AG04450 (cell line): ENCODE measurements at regions not wholly inside any gene's neighbourhood (a gene's known extent, or its start where the extent isn't known, plus 50 kb on each side); places are given as distances from the start of the nearest gene placed in this dataset.

ENCODE experiments used
- CTCF ChIA-PET: fragments of 300-600, 350-600 bp; formaldehyde crosslinking; extraction: SDS; loops from one replicate; lab custom pipeline; 2022; ENCODE audit warnings: antibody characterized with exemption, inconsistent platforms; lab: Charles Lee
- POLR2A ChIA-PET: fragments of 350-600 bp; formaldehyde crosslinking; extraction: SDS; loops from one replicate; lab custom pipeline; 2021; ENCODE audit warnings: antibody characterized with exemption, inconsistent platforms; lab: Yijun Ruan, JAX
- DNase-seq: peaks from one replicate; pipeline ENCODE4 v3.0.0-alpha.2; 2011; ENCODE audit warnings: low read depth, low spot score
- H3K27ac ChIP-seq: one replicate; pipeline ENCODE4 v1.5.1; 2012; ENCODE audit warnings: low read depth, low read length, control low read depth
- H3K27me3 ChIP-seq: one replicate; pipeline ENCODE4 v1.6.0; 2012; ENCODE audit warnings: low read length; ENCODE audit not compliant: control insufficient read depth, insufficient read depth
- H3K4me3 ChIP-seq: 2 replicates; pipeline ENCODE4 v1.5.1; 2011; ENCODE audit warnings: mild to moderate bottlenecking, low read depth, low read length, control low read depth
- H3K9me3 ChIP-seq: 2 replicates; pipeline ENCODE4 v1.5.1; 2012; ENCODE audit warnings: low read length; ENCODE audit not compliant: control insufficient read depth, insufficient read depth
- TF ChIP-seq, protein P1 (sequence below): IDR thresholded peaks from 2 replicates; pipeline ENCODE4 v1.5.1; 2011; ENCODE audit warnings: low read depth, low read length, control low read depth, inconsistent platforms

DNA sequence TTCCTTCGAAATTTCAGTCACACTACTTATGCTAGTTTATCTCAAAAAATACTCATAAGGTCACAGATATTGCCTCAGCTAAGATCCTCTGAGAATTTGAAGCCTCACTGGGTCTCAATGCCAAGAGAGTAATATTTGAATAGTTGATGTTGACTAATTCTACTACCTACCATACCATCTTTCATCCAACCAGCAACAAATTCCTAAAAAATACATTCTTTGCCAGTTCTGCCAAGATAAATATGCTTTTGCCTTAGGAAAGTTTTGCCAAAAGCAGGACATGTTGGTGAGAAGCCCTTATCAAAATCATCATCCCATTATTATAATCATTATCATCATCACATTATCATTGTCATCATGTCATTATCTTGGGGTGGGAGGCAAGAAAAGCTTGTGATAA lies 544.6 kb upstream of the ZEB2 start:
- no peak for DNase-seq
- Histone ChIP-seq H3K27me3 (no peaks in the 10 kb centered on the region), H3K27ac (no peak overlapping the region), H3K4me3 (no peak overlapping the region), H3K9me3 (no peaks in the 10 kb centered on the region)
- POLR2A ChIA-PET = no interaction called here
- TF ChIP-seq, protein P1, sequence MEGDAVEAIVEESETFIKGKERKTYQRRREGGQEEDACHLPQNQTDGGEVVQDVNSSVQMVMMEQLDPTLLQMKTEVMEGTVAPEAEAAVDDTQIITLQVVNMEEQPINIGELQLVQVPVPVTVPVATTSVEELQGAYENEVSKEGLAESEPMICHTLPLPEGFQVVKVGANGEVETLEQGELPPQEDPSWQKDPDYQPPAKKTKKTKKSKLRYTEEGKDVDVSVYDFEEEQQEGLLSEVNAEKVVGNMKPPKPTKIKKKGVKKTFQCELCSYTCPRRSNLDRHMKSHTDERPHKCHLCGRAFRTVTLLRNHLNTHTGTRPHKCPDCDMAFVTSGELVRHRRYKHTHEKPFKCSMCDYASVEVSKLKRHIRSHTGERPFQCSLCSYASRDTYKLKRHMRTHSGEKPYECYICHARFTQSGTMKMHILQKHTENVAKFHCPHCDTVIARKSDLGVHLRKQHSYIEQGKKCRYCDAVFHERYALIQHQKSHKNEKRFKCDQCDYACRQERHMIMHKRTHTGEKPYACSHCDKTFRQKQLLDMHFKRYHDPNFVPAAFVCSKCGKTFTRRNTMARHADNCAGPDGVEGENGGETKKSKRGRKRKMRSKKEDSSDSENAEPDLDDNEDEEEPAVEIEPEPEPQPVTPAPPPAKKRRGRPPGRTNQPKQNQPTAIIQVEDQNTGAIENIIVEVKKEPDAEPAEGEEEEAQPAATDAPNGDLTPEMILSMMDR = no peak
- CTCF ChIA-PET = no interaction called here

DNA sequence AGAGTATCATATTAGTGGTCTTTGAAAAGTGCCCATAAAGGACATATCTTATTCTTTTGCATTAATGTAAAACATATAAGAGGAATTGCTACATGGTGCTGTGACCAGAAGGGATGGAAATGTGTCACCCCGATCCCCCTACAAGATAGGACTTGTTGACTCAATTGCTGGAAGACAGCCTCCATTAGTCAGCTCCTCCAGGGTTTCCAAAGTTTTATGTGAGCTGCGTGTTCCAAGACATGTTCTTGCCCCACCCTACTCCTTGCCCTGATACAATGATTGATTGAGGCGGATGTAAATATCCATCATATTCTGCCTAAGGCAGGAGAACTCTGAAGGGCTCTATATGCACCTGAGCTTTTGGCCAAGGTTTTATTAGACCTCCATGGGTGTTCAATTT lies 541.0 kb upstream of the ZEB2 start:
- POLR2A ChIA-PET = no interaction called here
- Histone ChIP-seq H3K9me3 (no peaks in the 10 kb centered on the region), H3K4me3 (no peak overlapping the region), H3K27me3 (no peaks in the 10 kb centered on the region), H3K27ac (no peak overlapping the region)
- CTCF ChIA-PET = no interaction called here
- TF ChIP-seq, protein P1 = no peak
- no peak for DNase-seq

DNA sequence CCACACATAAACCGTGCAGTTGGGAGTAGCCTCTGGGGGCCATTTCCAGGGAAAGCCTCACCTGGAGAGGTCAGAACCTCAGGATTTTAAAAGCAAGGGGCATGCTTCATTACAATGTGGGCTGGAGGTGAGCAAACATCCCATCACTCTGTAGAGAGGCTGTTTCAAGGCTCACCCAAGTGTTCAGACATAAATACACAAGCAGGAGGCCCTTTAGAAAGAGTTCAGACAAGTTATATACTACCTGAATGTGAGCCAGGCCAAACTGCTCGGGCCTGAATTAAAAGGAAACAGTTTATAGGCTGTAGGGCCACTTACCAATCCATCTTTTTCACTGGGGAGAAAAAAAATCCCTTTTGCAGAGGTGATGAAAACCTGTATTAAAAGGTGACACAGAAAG lies 540.0 kb upstream of the ZEB2 start:
- H3K27me3 ChIP-seq = no peaks in the 10 kb centered on the region
- no peak overlapping the region for H3K4me3 ChIP-seq
- POLR2A ChIA-PET = no interaction called here
- DNase-seq = no peak
- TF ChIP-seq, protein P1 = no peak
- H3K9me3 ChIP-seq = no peaks in the 10 kb centered on the region
- CTCF ChIA-PET = no interaction called here
- H3K27ac ChIP-seq = no peak overlapping the region

DNA sequence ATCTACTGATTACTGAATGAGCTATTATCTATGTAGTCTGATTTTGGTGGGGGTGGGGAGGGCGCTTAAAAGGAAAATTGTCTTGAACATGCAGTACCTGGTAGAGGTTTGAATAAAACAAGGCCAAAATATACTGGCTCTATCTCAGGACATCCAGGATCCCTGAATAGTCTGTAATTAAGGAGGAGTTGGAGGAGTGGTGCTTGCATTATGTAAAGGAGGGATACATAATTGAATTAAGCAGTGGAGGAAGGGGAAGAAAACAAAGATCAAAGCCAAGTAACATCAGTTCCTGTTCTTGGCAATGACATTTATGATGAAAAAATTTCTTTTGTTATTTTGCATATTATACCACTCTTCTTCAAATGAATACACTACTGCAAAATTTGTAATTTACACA lies 539.4 kb upstream of the ZEB2 start:
- ChIA-PET CTCF (no interaction called here), POLR2A (interaction anchor here (0.6 kb wide), 1 partner anchor 65 kb away, joined by 3 read pairs; no protein-coding TSS in a partner anchor)
- TF ChIP-seq, protein P1 = no peak
- no peaks in the 10 kb centered on the region for H3K9me3 ChIP-seq
- no peak overlapping the region for H3K4me3 ChIP-seq
- DNase-seq = no peak
- no peak overlapping the region for H3K27ac ChIP-seq
- no peaks in the 10 kb centered on the region for H3K27me3 ChIP-seq

DNA sequence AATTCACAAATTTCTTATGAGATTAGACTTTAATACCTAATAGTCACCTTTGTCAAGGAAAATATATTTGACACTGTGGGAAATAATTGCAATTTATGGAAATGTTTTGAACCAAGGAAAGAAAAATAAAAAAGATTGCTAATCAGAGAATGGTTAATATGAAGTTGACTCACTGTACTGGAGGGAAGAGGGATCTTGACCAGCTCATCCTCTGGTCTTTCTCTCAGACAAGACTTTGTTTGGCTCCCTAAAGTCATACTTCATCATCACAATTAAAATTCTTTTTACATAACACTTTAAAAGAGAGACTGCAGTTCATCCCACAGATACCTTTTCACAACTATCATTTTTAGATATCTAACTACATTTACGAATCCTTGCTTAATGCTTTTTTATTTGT lies 538.5 kb upstream of the ZEB2 start:
- Histone ChIP-seq H3K27ac (no peak overlapping the region), H3K27me3 (no peaks in the 10 kb centered on the region), H3K4me3 (no peak overlapping the region), H3K9me3 (no peaks in the 10 kb centered on the region)
- TF ChIP-seq, protein P1 = no peak
- POLR2A ChIA-PET = no interaction called here
- no peak for DNase-seq
- CTCF ChIA-PET = no interaction called here
